GM06990 (cell line): ENCODE measurements at regions not wholly inside any gene's neighbourhood (a gene's known extent, or its start where the extent isn't known, plus 50 kb on each side); places are given as distances from the start of the nearest gene placed in this dataset.

ENCODE experiments used
- DNase-seq: peaks from one replicate; pipeline ENCODE4 v3.0.0-alpha.2; 2011; ENCODE audit not compliant: insufficient read length; ENCODE audit errors: extremely low read depth
- H3K27me3 ChIP-seq: replicated peaks from 2 replicates; pipeline ENCODE4 v1.6.0; 2011; ENCODE audit warnings: low read length; ENCODE audit not compliant: control insufficient read depth, insufficient read depth
- H3K36me3 ChIP-seq: 2 replicates; pipeline ENCODE4 v1.5.1; 2011; ENCODE audit warnings: low read length; ENCODE audit not compliant: control insufficient read depth, insufficient read depth
- H3K4me3 ChIP-seq: replicated peaks from 2 replicates; pipeline ENCODE4 v1.5.1; 2011; ENCODE audit warnings: low read depth, mild to moderate bottlenecking, control low read depth, low read length
- TF ChIP-seq, protein P1 (sequence below): IDR thresholded peaks from 2 replicates; pipeline ENCODE4 v1.5.1; 2011; ENCODE audit warnings: low read length, control low read depth, mild to moderate bottlenecking, inconsistent platforms; ENCODE audit not compliant: insufficient read depth, poor library complexity, severe bottlenecking

DNA sequence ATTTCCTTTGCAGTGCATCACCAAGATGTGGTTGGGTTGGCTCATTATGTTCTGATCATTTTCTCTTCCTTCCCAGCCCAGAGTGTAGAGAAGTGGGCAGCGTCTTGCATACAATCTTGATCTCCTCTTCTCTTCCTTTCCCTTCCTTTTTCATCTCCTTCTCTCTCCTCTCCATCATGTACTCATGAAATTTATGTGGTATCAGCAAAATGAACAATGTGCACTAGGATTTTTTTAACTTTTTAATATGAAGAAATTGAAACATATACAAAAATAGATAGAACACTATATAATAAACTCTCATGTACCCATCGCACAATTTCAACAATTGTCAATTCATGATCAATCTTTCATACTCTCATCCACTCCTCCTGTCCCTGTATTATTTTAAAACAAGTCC lies 593.5 kb downstream of the BCOR start:
- TF ChIP-seq, protein P1, sequence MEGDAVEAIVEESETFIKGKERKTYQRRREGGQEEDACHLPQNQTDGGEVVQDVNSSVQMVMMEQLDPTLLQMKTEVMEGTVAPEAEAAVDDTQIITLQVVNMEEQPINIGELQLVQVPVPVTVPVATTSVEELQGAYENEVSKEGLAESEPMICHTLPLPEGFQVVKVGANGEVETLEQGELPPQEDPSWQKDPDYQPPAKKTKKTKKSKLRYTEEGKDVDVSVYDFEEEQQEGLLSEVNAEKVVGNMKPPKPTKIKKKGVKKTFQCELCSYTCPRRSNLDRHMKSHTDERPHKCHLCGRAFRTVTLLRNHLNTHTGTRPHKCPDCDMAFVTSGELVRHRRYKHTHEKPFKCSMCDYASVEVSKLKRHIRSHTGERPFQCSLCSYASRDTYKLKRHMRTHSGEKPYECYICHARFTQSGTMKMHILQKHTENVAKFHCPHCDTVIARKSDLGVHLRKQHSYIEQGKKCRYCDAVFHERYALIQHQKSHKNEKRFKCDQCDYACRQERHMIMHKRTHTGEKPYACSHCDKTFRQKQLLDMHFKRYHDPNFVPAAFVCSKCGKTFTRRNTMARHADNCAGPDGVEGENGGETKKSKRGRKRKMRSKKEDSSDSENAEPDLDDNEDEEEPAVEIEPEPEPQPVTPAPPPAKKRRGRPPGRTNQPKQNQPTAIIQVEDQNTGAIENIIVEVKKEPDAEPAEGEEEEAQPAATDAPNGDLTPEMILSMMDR: no peak
- no peaks in the 10 kb centered on the region; the same call in 1 of the 2 replicates for H3K27me3 ChIP-seq
- DNase-seq: no peak
- H3K4me3 ChIP-seq: no peak overlapping the region
- no peaks in the 10 kb centered on the region for H3K36me3 ChIP-seq

DNA sequence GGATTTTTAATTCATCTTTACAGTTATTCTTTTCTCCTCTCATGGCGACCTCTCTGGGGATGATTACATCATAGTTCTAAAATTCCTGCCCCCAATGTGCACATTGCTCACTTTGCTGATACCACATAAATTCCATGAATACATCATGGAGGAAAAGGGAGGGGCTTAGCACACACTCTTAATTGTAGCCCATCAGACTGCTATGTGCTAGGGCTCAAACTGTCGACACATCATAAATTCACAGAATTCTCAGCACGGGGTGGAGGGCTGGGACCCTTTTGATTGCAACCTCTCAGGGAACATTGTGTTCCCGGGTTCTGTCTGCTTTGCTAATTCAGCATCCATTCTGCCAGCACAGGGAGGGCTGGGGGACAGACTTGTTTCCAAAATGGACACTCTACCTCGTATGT lies 592.9 kb downstream of the BCOR start:
- TF ChIP-seq, protein P1: no peak
- no peak for DNase-seq
- H3K36me3 ChIP-seq: no peaks in the 10 kb centered on the region
- H3K4me3 ChIP-seq: no peak overlapping the region
- H3K27me3 ChIP-seq: no peaks in the 10 kb centered on the region; the same call in 1 of the 2 replicates

DNA sequence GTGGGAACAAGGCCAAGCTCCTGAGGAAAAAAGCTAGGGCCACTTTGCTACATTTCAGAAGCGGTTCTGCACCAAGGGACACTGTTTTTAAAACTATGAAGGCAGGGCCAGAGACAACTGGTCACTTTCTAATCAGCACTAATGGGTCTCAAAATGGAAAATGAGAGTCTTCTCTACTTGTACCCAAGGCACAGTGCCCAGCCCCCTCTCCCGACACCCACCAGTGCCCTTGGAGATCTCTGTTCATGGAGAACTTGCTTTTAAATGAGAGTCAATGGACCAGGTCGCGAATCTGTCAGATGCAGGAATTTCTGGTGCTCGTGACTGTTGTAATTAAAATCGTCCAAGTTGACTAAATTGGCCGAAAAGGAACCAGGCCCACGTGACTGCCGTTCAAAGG lies 591.6 kb downstream of the BCOR start:
- no peaks in the 10 kb centered on the region for H3K36me3 ChIP-seq
- H3K27me3 ChIP-seq: no peaks in the 10 kb centered on the region
- TF ChIP-seq, protein P1: no peak
- no peak overlapping the region for H3K4me3 ChIP-seq
- DNase-seq: no peak

DNA sequence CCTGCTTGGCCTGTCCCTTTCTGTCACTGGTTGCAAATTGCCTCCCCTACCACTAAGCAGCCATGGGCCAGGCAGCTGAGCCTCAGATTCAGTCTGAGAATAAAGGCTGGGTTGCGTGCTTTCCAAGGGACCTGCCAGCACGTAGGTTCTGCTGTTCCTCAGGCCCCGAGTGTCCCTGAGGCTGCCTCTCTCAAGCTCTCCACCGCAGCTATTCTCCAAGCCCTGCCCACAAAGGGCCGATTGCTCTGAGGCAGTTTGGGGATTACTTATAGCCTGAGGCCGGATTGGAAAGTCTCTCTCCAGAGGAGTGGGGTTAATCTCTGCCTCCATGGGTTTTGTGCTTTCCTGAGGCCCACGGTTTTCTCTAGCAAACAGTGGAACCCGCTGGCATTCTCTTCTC lies 590.7 kb downstream of the BCOR start:
- Histone ChIP-seq H3K4me3 (no peak overlapping the region), H3K36me3 (no peaks in the 10 kb centered on the region), H3K27me3 (no peaks in the 10 kb centered on the region)
- TF ChIP-seq, protein P1: no peak
- DNase-seq: no peak

DNA sequence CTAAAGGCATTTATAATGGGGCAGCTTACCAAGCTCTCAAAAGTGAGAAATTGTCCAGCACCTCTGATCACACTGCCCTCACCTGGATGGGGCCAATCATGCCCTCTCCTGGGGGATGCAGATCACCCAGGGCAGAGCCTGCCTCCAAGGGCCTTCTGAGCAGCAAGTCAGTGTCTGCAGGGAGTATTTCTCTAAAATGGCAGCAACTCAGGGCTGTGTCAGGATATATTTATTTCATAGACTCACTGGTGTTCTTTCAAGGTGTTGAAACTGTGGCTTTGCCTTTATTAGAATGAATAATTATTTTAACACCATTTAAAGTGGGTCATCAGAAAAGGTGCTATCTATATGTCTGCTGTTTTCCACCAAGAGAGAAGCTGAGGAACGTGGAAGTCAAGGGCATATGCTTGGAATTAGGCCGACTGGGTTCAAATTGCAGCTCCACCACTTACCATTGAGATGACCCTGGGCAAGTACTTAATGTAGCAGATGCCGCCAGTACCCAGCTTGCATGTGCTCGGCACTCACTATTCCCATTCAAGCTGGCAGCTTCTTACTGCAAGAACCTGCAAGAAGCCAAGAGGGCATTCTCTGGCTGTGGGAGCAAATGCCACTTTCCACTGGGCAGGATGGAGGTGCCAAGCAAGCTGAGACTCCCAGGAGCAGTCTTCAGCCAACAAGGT lies 590.0 kb downstream of the BCOR start:
- H3K4me3 ChIP-seq: no peak overlapping the region
- no peaks in the 10 kb centered on the region for H3K27me3 ChIP-seq
- TF ChIP-seq, protein P1: no peak
- no peaks in the 10 kb centered on the region for H3K36me3 ChIP-seq
- no peak for DNase-seq

DNA sequence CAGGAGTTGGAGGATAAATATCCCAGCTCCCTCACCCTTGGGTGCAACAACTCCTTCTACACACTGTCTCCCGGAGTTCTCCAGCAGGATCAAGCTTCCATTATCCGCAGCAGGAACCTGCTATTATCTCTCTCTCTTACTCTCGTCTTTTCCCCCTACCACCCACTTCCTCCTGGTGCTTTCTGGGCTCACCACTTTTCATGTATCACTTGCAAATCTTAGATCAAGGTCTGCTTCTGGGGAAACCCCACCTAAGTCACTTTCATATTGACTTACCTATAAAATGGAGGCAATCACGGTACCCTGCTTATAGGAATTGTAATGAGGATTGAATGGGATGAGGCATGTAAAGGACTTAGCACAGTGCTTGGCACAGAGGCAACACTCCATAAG lies 589.5 kb downstream of the BCOR start:
- H3K4me3 ChIP-seq: no peak overlapping the region
- TF ChIP-seq, protein P1: no peak
- H3K36me3 ChIP-seq: no peaks in the 10 kb centered on the region
- H3K27me3 ChIP-seq: no peaks in the 10 kb centered on the region
- no peak for DNase-seq
